ENCODE measurements at regions not wholly inside any gene's neighbourhood (a gene's known extent, or its start where the extent isn't known, plus 50 kb on each side); places are given as distances from the start of the nearest gene placed in this dataset.

DNA sequence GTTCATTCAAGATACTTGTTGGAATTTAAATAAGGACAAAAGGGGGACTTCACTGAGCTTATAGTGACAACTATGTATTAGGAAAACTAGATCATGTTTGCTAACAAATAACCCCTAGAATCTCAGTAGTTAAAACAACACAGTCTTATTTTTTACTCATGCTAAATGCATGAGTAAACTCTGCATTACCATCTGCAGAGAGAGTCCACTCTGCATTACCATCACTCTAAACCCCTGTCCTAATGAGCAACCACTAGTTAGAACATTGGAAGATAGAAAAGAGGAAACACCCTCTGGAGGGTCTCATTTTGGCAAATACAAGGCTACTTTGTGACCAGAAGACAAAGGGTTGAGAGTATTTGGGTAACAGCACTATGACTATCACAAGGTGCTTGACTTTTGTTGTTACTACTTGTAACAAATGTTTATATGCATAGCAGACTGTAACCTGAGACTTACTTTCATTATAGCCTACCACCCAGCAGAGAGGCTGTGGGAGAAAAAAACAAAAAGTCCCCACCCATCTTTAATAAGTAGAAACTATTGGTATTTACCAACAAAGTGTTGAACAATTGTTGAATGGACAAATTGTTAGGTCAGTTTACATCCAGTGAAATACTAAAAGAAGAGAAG is 99.1 kb downstream of the OXSM start:
- Histone ChIP-seq H3K9ac (ENCODE audit: insufficient read depth in 1 of 2, low read depth in 2 of 2, low read length in 2 of 2) (no peak overlapping the region), H3K27ac (ENCODE audit: extremely low read depth, low read depth, low read length) (no peak overlapping the region), H4K20me1 (replicated peaks; ENCODE audit: control insufficient read depth, insufficient read depth, low read length) (no peaks in the 10 kb centered on the region), H3K27me3 (ENCODE audit: control insufficient read depth in 2 of 2, insufficient read depth in 2 of 2, low read length in 2 of 2) (no peaks in the 10 kb centered on the region), H3K4me1 (replicated peaks in 1 of 2; ENCODE audit: control insufficient read depth in 2 of 2, insufficient read depth in 2 of 2, low read length in 2 of 2) (no peaks in the 10 kb centered on the region), H3K4me3 (no peak overlapping the region), H3K9me1 (ENCODE audit: control insufficient read depth, insufficient read depth, low read length) (no peaks in the 10 kb centered on the region), H3K4me2 (ENCODE audit: insufficient read depth, low read length) (no peak overlapping the region), H3K9me3 (replicated peaks; ENCODE audit: control insufficient read depth, insufficient read depth, low read depth, low read length) (no peaks in the 10 kb centered on the region), H3K79me2 (ENCODE audit: control insufficient read depth, insufficient read depth, low read length) (no peaks in the 10 kb centered on the region), H2AFZ (ENCODE audit: low read depth, low read length) (no peak overlapping the region), H3K36me3 (ENCODE audit: control insufficient read depth, insufficient read depth, low read length) (no peaks in the 10 kb centered on the region)
- ATAC-seq (no peak), DNase-seq (ENCODE audit: extremely low read depth in 1 of 4, low spot score in 3 of 4) (no peak), FAIRE-seq (no peak)
- in situ Hi-C loops (cut with MboI), result no loop called here
- TF ChIP-seq, protein P1, sequence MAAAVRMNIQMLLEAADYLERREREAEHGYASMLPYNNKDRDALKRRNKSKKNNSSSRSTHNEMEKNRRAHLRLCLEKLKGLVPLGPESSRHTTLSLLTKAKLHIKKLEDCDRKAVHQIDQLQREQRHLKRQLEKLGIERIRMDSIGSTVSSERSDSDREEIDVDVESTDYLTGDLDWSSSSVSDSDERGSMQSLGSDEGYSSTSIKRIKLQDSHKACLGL (CRISPR knock-in tag; IDR thresholded peaks at IDR 0.05; ENCODE audit: borderline replicate concordance, poor library complexity, severe bottlenecking), result no peak
- TF ChIP-seq ZNF75A (CRISPR knock-in tag; IDR thresholded peaks at IDR 0.05), result no peak
- no peak for TF ChIP-seq SMAD1 (IDR thresholded peaks at IDR 0.05; ENCODE audit: low read depth, low read length, partially characterized antibody)
- no TSS peak for BruUV-seq (replicated peaks)
- intact Hi-C loops (cut with micrococcal nuclease), result no loop called here
- POLR2A ChIA-PET, result no interaction called here
- CTCF ChIA-PET (ENCODE audit: low intra/inter-chr PET ratio), result no interaction called here

DNA sequence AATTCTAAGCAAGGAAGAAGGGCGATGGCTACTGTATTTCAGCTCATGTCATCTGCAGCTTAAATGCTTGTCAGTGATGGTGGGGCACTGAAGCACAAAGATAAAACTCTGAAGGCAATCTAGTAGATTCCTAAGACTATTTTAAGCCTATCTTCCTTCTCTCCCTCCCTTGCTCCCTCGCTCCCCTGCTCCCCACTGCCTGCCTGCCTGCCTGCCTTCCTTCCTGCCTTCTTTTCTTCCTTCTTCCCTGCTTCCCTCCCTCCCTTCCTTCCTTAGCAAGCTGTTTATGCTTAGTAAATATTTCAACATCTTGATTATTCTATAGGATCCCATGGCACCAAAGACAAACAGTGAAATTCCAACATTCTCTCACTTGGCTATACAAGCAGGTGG is 99.6 kb downstream of the OXSM start:
- CTCF ChIA-PET (ENCODE audit: low intra/inter-chr PET ratio), result no interaction called here
- POLR2A ChIA-PET, result no interaction called here
- TF ChIP-seq ZC3H4 (CRISPR knock-in tag; IDR thresholded peaks at IDR 0.05; ENCODE audit: borderline replicate concordance), result no peak
- TF ChIP-seq MAFK (IDR thresholded peaks at IDR 0.05; ENCODE audit: low read length), result no peak
- TF ChIP-seq ZNF24 (IDR thresholded peaks at IDR 0.05), result no peak
- TF ChIP-seq POLR2G (IDR thresholded peaks at IDR 0.05; ENCODE audit: low read depth, low read length), result no peak
- TF ChIP-seq, protein P2, sequence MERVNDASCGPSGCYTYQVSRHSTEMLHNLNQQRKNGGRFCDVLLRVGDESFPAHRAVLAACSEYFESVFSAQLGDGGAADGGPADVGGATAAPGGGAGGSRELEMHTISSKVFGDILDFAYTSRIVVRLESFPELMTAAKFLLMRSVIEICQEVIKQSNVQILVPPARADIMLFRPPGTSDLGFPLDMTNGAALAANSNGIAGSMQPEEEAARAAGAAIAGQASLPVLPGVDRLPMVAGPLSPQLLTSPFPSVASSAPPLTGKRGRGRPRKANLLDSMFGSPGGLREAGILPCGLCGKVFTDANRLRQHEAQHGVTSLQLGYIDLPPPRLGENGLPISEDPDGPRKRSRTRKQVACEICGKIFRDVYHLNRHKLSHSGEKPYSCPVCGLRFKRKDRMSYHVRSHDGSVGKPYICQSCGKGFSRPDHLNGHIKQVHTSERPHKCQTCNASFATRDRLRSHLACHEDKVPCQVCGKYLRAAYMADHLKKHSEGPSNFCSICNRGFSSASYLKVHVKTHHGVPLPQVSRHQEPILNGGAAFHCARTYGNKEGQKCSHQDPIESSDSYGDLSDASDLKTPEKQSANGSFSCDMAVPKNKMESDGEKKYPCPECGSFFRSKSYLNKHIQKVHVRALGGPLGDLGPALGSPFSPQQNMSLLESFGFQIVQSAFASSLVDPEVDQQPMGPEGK (CRISPR knock-in tag; IDR thresholded peaks at IDR 0.05; ENCODE audit: borderline replicate concordance), result no peak
- TF ChIP-seq SMAD2 (IDR thresholded peaks at IDR 0.05; ENCODE audit: low read depth, low read length), result no peak
- TF ChIP-seq RHOXF2B (CRISPR knock-in tag; conservative IDR thresholded peaks at IDR 0.05), result no peak
- TF ChIP-seq ILK (tag; IDR thresholded peaks at IDR 0.05; ENCODE audit: borderline replicate concordance, low read depth), result no peak
- no peak for TF ChIP-seq TRIM24 (IDR thresholded peaks at IDR 0.05)
- no peak for TF ChIP-seq ILF3 (IDR thresholded peaks at IDR 0.05; ENCODE audit: borderline replicate concordance)
- TF ChIP-seq, protein P3, sequence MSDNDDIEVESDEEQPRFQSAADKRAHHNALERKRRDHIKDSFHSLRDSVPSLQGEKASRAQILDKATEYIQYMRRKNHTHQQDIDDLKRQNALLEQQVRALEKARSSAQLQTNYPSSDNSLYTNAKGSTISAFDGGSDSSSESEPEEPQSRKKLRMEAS (CRISPR knock-in tag; IDR thresholded peaks at IDR 0.05), result no peak
- TF ChIP-seq ESRRB (CRISPR knock-in tag; IDR thresholded peaks at IDR 0.05; ENCODE audit: borderline replicate concordance), result no peak
- TF ChIP-seq OTX1 (CRISPR knock-in tag; IDR thresholded peaks at IDR 0.05), result no peak

More for the DNA sequence above, 99.6 kb downstream of the OXSM start:
- Histone ChIP-seq H3K79me2 (ENCODE audit: control insufficient read depth, insufficient read depth, low read length) (no peaks in the 10 kb centered on the region), H4K20me1 (replicated peaks; ENCODE audit: control insufficient read depth, insufficient read depth, low read length) (no peaks in the 10 kb centered on the region), H3K9me1 (ENCODE audit: control insufficient read depth, insufficient read depth, low read length) (no peaks in the 10 kb centered on the region), H2AFZ (ENCODE audit: low read depth, low read length) (no peak overlapping the region), H3K27ac (ENCODE audit: extremely low read depth, low read depth, low read length) (no peak overlapping the region), H3K4me2 (ENCODE audit: insufficient read depth, low read length) (no peak overlapping the region), H3K4me1 (replicated peaks in 1 of 2; ENCODE audit: control insufficient read depth in 2 of 2, insufficient read depth in 2 of 2, low read length in 2 of 2) (no peaks in the 10 kb centered on the region), H3K36me3 (ENCODE audit: control insufficient read depth, insufficient read depth, low read length) (no peaks in the 10 kb centered on the region), H3K9me3 (replicated peaks; ENCODE audit: control insufficient read depth, insufficient read depth, low read depth, low read length) (no peaks in the 10 kb centered on the region), H3K27me3 (ENCODE audit: control insufficient read depth in 2 of 2, insufficient read depth in 2 of 2, low read length in 2 of 2) (no peaks in the 10 kb centered on the region), H3K4me3 (no peak overlapping the region), H3K9ac (ENCODE audit: insufficient read depth in 1 of 2, low read depth in 2 of 2, low read length in 2 of 2) (no peak overlapping the region)
- no TSS peak for BruUV-seq (replicated peaks)
- intact Hi-C loops (cut with micrococcal nuclease) (no loop called here), in situ Hi-C loops (cut with MboI) (no loop called here)
- DNase-seq (ENCODE audit: extremely low read depth in 1 of 4, low spot score in 3 of 4) (no peak), ATAC-seq (no peak), FAIRE-seq (no peak)
- WGBS (ENCODE audit: insufficient coverage, low coverage, missing lambda C conversion rate), result 0% methylated on average over 2 of the region's 2 CpGs

Data from K562 (cell line).